Fibroblast of lung (primary cell): ENCODE measurements at regions not wholly inside any gene's neighbourhood (a gene's known extent, or its start where the extent isn't known, plus 50 kb on each side); places are given as distances from the start of the nearest gene placed in this dataset.
A peak's percentile ranks its signal among the peaks of the same experiment; 100 is the strongest.

Source experiments
- DNase-seq, 2 donors: peaks; one replicate each; pipeline versions ENCODE4 v3.0.0 to v3.0.0-alpha.2; 2010; ENCODE audit warnings: low read depth in 2 of 2
- H2AFZ ChIP-seq: 2 replicates; pipeline ENCODE4 v1.5.1; 2012; ENCODE audit warnings: low read length, control low read depth, inconsistent platforms
- H3K27ac ChIP-seq: 2 replicates; pipeline ENCODE4 v1.5.1; 2011; ENCODE audit warnings: low read length, control low read depth; ENCODE audit not compliant: insufficient read depth
- H3K27me3 ChIP-seq: 2 replicates; pipeline ENCODE4 v1.5.1; 2011; ENCODE audit warnings: mild to moderate bottlenecking, low read length; ENCODE audit not compliant: control insufficient read depth, insufficient read depth
- H3K36me3 ChIP-seq: 2 replicates; pipeline ENCODE4 v1.5.1; 2011; ENCODE audit warnings: low read length; ENCODE audit not compliant: control insufficient read depth, insufficient read depth
- H3K4me1 ChIP-seq: 2 replicates; pipeline ENCODE4 v1.5.1; 2011; ENCODE audit warnings: low read length; ENCODE audit not compliant: control insufficient read depth, insufficient read depth; ENCODE audit errors: extremely low read depth
- H3K4me2 ChIP-seq: 2 replicates; pipeline ENCODE4 v1.5.1; 2011; ENCODE audit warnings: low read length, control low read depth; ENCODE audit not compliant: insufficient read depth; ENCODE audit errors: extremely low read depth
- H3K4me3 ChIP-seq, 4 experiments: fragments of 200-600 bp in 1 of 4; sonication (generic) in 1 of 4; replicated peaks in 1 of 4; 2 replicates each; pipeline ENCODE4 v1.5.1; 2011 to 2016; ENCODE audit warnings: low read length in 4 of 4, low read depth in 3 of 4, mild to moderate bottlenecking in 3 of 4, control low read depth in 2 of 4, inconsistent platforms in 1 of 4, mixed read lengths in 1 of 4; ENCODE audit not compliant: insufficient read depth in 1 of 4; ENCODE audit errors: control extremely low read depth in 1 of 4
- H3K79me2 ChIP-seq: 2 replicates; pipeline ENCODE4 v1.5.1; 2012; ENCODE audit warnings: mild to moderate bottlenecking, low read length, inconsistent platforms; ENCODE audit not compliant: control insufficient read depth, insufficient read depth
- H3K9ac ChIP-seq: 2 replicates; pipeline ENCODE4 v1.5.1; 2011; ENCODE audit warnings: mild to moderate bottlenecking, low read length, control low read depth; ENCODE audit not compliant: insufficient read depth
- H3K9me3 ChIP-seq: 2 replicates; pipeline ENCODE4 v1.5.1; 2012; ENCODE audit warnings: low read depth, low read length; ENCODE audit not compliant: control insufficient read depth, insufficient read depth
- H4K20me1 ChIP-seq: 2 replicates; pipeline ENCODE4 v1.5.1; 2011; ENCODE audit warnings: low read length; ENCODE audit not compliant: control insufficient read depth, insufficient read depth; ENCODE audit errors: extremely low read depth
- CTCF ChIP-seq, 2 donors: IDR thresholded peaks in 1 of 2; conservative IDR thresholded peaks in 1 of 2; 1 replicate in 1 of 2; 2 replicates in 1 of 2; pipeline ENCODE4 v1.5.1; 2011 to 2012; ENCODE audit warnings: low read length in 2 of 2, control low read depth in 1 of 2, inconsistent platforms in 1 of 2, low read depth in 1 of 2, mild to moderate bottlenecking in 1 of 2
- EZH2 ChIP-seq: IDR thresholded peaks from 2 replicates; pipeline ENCODE4 v1.5.1; 2012; ENCODE audit warnings: low read length, control low read depth, mild to moderate bottlenecking; ENCODE audit errors: missing control alignments

- H3K27ac ChIP-seq: no peak overlapping the region
- H3K9me3 ChIP-seq: no peaks in the 10 kb centered on the region
- H3K4me2 ChIP-seq: no peak overlapping the region
- H2AFZ ChIP-seq: no peak overlapping the region
- TF ChIP-seq EZH2 (no peak), CTCF (conservative IDR thresholded peaks at IDR 0.05 in 1 of 2, IDR thresholded peaks at IDR 0.05 in 1 of 2; ENCODE audit: low read depth in 1 of 2, low read length in 2 of 2) (no peak)
- no peaks in the 10 kb centered on the region for H3K79me2 ChIP-seq
- H3K4me1 ChIP-seq: no peaks in the 10 kb centered on the region
- H3K9ac ChIP-seq: no peak overlapping the region
- DNase-seq: peak in 1 of 2 donors; percentile 23
- no peak overlapping the region for H3K4me3 ChIP-seq
- H4K20me1 ChIP-seq: no peaks in the 10 kb centered on the region
- H3K27me3 ChIP-seq: no peaks in the 10 kb centered on the region
- H3K36me3 ChIP-seq: no peaks in the 10 kb centered on the region
Observed at GRCh38 chr2:158011055-158011771, 90.5 kb upstream of the UPP2 start.

- no peaks in the 10 kb centered on the region for H3K4me1 ChIP-seq
- no peaks in the 10 kb centered on the region for H4K20me1 ChIP-seq
- no peak overlapping the region for H3K9ac ChIP-seq
- no peak overlapping the region for H3K27ac ChIP-seq
- H3K4me3 ChIP-seq: no peak overlapping the region
- no peaks in the 10 kb centered on the region for H3K9me3 ChIP-seq
- DNase-seq: peak; percentile 40 to 83
- H3K79me2 ChIP-seq: no peaks in the 10 kb centered on the region
- H3K4me2 ChIP-seq: no peak overlapping the region
- H2AFZ ChIP-seq: no peak overlapping the region
- no peak for TF ChIP-seq EZH2
- TF ChIP-seq CTCF (conservative IDR thresholded peaks at IDR 0.05 in 1 of 2, IDR thresholded peaks at IDR 0.05 in 1 of 2; ENCODE audit: low read depth in 1 of 2, low read length in 2 of 2): no peak
- H3K36me3 ChIP-seq: no peaks in the 10 kb centered on the region
- H3K27me3 ChIP-seq: no peaks in the 10 kb centered on the region
Observed at GRCh38 chr2:158009399-158009798, 92.3 kb upstream of the UPP2 start.

- Histone ChIP-seq H4K20me1 (no peaks in the 10 kb centered on the region), H2AFZ (no peak overlapping the region), H3K4me1 (no peaks in the 10 kb centered on the region), H3K4me3 (no peak overlapping the region), H3K79me2 (no peaks in the 10 kb centered on the region), H3K9ac (no peak overlapping the region), H3K9me3 (no peaks in the 10 kb centered on the region), H3K27me3 (no peaks in the 10 kb centered on the region), H3K27ac (no peak overlapping the region), H3K36me3 (no peaks in the 10 kb centered on the region), H3K4me2 (no peak overlapping the region)
- no peak for TF ChIP-seq EZH2
- no peak for TF ChIP-seq CTCF (conservative IDR thresholded peaks at IDR 0.05 in 1 of 2, IDR thresholded peaks at IDR 0.05 in 1 of 2; ENCODE audit: low read depth in 1 of 2, low read length in 2 of 2)
- peak in 1 of 2 donors; percentile 6 for DNase-seq
Observed at GRCh38 chr2:158006961-158007719, 94.5 kb upstream of the UPP2 start.
